RKO (cell line): ENCODE measurements at regions not wholly inside any gene's neighbourhood (a gene's known extent, or its start where the extent isn't known, plus 50 kb on each side); places are given as distances from the start of the nearest gene placed in this dataset.
"Not testable (repeated sequence)": the region's sequence is repeated elsewhere in the genome, so short reads cannot be mapped to it uniquely, and the experiment has no call there.

Source experiments
- DNase-seq: peaks from one replicate; pipeline ENCODE4 v3.0.0-alpha.2; 2016; ENCODE audit warnings: low spot score

DNA sequence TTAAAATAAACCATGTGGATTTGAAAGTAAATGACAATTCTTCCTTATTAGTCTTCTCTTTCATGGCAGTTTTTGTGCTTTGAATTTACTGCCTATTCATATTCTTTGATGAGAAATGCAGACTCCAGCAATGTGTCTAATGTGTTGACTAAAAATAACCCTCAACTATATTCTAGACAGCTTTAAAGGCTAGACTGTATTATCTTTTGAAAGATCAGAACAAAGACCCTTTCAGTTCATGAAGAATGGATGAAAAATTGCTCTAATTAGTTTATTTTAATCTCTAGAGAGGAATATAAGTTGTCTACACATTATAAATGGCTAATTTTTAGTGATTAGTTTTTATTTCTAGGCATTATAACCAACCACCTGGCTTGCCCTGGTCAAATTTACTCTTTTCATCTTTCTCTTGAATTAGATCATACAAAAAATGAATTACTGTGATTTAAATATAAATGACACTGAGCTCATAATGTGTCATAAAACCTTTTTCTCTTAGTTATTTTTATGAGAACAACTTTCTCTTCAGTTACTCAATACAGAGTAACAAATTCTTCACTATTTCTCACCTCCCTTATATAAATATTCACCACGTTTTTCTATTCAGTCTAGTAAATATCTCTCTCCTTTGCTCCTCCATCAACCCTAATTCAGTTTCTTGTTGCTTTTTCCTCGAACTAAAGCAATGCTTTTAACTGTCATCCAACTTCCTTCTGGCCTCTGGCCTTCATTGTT is 428.5 kb upstream of the TMPRSS15 start:
- DNase-seq: no peak

DNA sequence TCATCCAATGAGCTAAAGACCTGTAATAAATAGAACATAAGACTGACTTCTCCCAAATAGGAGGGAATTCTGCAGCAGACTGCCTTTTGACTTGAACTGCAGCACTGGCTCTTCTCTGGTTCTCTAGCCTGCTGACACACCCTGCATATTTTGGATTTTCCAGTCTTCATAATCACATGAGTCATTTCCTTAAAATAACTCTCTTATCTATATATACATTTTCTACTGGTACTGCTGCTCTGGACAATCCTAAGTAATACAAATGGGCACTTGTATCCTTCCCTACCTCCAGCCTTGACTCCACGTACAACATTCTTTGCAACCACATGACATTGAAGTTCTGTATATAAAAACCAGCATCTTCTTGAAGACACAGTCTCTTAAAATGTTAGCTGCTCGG is 429.4 kb upstream of the TMPRSS15 start:
- no peak for DNase-seq

DNA sequence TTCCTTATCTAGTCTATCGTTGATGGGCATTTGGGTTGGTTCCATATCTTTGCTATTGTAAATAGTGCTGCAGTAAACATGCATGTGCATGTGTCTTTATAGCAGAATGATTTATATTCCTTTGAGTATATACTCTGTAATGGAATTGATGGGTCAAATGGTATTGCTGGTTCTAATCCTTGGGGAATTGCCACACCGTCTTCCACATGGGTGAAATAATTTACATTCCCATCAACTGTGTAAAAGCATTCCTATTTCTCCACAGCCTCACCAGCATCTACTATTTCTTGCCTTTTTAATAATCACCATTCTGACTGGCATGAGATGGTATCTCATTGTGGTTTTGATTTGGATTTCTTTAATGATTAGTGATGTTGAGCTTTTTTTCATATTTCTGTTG is 430.5 kb upstream of the TMPRSS15 start:
- not testable (repeated sequence) for DNase-seq

DNA sequence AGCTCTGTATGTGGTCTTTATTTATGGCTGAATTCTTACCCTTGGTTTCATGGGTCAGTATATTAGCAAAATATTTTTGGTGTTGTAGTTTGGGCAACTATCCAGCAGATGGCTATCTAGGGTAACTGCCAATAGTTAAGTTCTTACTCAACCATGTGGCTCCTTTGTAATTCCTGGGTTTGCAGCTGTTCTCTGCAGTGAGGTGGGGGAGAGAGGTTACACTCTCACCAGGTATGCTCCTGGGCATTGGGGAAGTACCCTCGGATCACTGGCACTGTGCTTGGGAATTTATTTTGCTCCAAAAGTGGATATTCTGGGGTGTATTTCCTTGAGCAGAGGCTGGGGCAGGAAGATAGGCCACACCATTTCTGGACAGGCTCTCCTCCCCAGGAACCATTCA is 436.7 kb upstream of the TMPRSS15 start:
- peak; percentile 44 for DNase-seq

DNA sequence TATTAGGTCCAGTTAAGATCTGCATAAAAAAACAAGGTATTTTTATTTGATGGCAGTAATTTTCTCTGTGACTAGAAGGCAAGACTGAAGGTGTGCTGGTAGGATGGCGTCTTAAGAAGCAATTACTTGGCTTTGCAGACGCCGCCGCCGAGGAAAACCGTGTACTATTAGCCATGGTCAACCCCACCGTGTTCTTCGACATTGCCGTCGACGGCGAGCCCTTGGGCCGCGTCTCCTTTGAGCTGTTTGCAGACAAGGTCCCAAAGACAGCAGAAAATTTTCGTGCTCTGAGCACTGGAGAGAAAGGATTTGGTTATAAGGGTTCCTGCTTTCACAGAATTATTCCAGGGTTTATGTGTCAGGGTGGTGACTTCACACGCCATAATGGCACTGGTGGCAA is 454.0 kb upstream of the TMPRSS15 start:
- DNase-seq: not testable (repeated sequence)

DNA sequence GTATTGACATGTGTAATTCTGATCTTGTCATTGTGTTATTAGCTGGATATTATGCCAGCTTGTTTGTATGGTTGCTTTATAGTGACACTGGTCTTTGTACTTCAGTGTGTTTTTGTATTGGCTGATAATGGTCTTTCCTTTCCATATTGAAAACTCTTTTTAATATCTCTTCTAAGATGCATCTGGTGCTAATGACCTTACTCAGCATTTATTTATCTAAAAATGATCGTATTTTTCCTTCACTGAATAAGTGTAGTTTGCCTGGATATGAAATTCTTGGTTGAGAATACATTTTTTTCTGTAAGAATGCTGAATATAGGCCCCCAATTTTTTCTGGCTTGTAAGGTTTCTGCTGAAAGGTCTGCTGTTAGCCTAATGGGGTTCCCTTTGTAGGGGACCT is 465.5 kb upstream of the TMPRSS15 start:
- DNase-seq: no peak

DNA sequence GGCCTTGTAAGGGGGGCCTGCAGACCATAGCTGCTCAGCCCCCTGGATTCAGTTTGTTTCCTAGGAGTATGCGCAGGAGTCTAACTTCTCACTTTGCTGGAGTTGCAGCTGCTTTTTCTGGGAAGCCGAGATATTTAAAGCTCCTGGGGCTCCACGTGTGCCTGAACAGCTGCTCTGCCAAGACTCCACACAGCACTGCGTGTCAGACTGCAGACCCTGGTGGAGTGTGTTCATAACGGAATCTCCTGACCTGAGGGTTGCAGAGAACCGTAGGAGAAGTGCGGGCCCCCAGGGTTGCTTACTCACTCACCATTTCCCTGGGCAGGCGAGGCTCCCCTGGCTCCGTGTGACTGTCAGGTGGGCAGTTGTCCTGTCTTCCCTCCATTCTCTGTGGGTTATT is 474.3 kb upstream of the TMPRSS15 start:
- no peak for DNase-seq

DNA sequence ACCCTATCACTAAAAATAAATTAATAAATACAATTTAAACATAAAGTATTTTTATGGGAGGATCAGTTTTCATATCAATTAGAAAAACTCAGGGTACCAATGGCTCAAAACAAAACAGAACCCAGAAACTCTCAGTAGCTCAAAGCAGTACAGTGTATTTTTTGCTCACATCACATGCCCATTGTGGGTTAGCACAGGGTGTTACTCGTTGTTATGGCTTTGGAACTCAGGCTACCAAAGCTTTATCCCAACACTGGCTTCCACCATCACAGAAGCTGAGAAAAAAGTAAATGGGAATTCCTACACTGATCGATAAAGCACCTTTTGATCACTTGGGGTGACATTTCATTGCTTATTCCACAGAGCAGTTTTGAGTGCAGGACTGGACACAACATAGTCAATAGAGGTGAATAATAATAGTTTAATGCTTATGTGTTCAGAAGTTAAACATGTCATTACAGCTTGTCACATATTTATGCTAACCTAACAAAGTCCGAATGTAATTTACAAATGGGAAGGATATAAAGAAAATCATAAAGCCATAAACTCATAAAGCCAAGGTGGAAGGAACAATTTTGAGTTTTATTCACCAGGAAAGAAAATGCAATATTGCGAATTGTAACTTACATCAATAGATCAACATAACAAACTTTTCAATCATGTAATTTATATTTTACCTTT is 484.5 kb upstream of the TMPRSS15 start:
- DNase-seq: no peak

DNA sequence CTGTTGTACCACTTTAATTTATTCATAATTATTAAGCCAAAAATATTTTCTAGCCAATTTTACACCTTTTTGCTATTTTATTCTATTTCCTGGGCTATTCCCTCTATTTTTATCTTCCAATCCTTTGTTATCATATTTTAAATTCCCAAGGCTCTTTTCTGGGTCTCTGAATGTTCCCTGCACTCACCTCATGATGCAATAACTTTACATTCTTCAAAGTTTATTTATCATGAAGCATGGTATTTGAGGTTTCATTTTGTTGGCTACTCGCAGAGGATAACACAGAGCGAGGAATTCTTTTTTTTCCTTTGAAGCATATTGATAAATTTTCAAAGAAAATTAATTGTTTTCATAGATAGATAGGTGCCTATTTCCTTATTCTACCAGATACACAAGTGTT is 489.8 kb upstream of the TMPRSS15 start:
- no peak for DNase-seq

DNA sequence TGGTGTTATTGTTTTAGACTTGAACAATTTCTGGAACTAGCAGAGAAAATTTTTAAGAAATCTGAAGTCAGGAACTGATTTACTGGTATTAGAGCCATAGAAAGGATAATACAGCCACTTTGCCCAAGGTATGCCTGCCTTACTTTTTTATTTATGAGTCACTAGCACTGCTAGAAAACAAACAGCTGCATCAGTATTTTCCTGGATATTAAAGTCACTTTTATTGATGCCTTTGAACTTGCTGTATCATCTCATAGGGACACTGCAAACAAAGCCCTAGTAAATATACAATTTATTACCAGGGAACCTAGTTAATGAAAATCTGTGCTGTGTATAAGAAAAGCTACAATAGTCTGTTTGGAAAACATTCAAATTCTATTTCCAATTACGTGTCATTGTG is 490.8 kb upstream of the TMPRSS15 start:
- no peak for DNase-seq

DNA sequence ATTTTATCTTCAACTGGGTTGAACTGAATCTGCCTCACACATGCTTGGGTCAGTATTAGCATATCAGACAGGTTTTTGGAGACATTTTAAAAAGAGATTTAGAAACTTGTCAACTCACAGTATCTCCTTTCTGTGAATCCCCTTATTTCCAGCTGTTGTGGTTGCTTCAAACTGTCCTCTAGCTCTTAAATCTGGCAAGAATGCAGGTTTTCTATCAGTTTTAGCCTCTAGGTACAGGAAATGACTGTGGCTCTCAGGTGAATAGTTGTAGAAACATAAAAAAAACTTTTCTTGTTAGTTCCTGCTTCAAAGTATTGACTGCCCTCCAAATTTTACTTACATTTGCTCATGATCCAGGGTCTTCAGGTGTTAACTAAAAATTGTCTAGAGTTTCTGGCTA is 495.7 kb upstream of the TMPRSS15 start:
- DNase-seq: no peak

DNA sequence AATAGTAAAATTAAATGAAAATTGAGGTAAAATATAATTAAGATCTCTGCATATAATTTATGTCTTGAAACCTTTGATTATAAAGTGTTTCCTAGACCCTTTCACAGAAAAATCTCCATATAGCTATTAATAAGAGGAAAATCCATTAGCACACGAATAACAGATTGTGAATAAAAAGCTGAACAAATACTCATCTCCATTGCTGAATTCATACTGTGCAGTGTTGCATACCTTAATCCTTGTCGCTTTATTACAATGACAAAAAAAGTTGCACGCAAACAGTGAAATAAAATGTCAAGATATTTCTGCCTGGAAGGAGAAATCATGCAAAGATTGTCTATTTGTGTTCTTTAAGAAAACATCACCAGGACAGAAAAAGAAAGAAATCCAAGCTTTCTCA is 499.1 kb upstream of the TMPRSS15 start:
- DNase-seq: no peak

DNA sequence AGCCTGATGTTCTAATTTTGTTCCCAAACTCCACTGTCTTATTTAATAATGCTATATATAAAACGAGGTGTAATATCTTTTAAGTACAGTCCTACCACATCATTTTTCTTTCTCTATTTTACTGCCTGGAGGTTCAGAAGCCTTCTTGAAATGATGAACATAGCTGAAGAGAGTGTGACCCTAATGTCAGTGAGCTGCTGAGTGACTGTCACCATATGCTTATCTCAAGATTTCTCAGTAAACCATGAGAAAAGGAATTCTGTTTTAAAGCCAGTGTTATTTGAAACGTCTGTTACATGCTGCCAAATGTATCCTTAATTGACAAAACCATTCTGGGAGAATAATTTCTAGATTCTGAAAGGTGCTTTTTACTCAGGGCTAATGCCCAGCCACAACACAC is 503.5 kb upstream of the TMPRSS15 start:
- DNase-seq: no peak

DNA sequence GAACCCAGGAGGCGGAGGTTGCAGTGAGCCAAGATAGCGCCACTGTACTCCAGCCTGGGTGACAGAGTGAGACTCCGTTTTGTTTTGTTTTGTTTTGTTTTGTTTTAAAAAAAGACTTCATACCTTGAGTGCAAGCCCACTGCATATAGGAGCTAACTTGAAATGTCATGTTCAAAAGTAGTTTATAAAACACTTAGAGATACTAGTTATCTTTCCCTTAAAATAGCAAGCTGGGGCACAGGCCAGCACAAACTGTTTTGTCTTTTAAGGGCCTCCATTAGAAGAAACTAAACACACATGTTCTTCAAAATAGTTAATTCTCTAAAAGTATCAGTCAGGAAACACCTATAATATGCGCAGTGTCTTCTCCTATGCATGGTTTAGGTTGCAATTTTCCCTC is 505.1 kb upstream of the TMPRSS15 start:
- no peak for DNase-seq

DNA sequence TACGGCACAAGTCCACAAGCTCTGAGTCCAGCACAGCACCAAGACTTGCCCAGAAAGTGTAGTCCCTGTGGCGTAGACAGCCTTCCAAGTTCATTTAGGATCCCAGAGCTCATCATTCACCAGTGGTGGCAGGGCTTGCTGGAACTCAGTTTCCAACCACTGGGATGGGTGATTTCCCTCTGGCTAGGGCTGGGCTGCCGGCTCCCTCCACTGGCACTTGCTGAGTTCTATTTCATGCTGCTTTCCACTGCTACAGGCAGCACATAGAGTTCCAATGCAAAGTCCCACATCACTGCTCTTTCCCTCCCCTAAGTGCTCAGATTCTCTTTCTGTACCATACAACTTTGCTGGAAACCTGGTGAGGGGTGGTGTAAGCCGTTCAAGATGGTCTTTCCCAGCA is 510.3 kb upstream of the TMPRSS15 start:
- DNase-seq: no peak

DNA sequence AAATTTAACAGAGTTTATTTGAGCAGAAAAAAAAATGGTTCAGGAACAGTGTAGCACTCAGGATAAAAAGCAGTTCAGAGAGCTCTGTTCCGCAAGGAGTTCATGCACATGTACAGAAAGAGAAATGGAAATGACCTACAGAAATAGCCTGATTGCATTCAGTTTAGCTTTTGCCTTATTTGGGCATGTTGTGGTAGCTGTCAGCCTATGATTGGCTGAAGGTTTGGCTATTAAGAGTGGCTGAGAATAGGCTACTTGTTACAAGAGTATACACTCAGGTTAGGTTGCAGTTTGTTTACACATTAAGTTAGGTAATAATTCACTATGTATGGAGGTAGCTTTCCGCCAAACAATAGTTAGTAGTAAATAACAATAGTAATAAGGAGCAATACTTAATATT is 511.0 kb upstream of the TMPRSS15 start:
- no peak for DNase-seq

DNA sequence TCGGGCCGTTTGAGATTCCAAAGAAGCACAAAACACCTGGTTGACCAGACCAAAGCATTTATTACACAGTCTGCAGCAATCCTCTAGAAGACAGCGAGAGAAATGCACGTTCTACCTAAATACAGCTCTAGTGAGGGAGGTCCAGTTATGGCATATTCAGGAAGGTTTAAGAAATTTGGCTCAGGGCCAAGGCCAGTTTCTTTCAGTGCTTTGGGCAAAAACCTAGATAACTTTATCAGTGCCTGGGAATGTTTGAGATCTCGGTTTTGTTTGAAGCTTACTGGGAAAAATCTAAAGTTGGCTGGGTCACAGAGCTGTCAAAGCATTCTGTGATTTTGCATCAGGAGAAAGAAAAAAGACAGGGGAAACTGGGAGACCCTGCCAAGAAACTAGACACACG is 514.0 kb upstream of the TMPRSS15 start:
- no peak for DNase-seq

DNA sequence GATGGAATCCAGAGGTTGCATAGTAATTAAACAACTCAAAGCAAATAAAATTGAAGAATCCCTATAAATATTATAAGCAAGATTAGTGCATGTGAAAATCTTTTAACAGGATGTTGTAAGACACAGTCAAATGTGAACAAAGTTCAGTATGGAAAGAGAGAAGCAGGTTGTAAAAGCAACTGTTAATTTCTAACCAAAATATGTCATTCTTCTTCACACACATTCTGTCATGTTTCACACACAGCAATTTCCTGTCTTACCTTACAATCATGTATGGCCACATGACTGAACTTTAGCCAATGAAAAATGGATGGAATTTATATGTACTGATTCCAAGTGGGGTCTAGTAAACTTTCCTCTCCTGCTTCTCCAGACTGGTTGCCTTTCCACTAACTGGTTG is 527.7 kb upstream of the TMPRSS15 start:
- DNase-seq: no peak

DNA sequence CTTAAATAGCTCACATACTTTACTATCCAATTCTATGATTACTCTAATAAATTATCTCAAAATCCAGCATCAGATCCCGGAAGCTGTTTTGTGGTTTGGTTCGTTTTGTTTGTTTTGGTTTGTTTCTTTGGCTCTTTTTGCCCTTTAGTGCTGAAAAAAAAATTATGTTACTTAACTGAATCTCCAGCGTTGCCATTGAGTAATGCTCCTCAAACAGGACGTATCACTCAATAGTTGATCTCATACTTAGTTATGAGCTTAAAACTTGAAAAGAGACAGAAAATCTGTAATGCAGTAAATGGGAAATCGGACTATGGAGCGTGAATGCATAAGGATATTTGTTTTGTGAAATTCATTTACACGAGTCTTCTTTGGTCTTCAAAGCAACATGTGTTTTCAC is 533.8 kb upstream of the TMPRSS15 start:
- DNase-seq: no peak

DNA sequence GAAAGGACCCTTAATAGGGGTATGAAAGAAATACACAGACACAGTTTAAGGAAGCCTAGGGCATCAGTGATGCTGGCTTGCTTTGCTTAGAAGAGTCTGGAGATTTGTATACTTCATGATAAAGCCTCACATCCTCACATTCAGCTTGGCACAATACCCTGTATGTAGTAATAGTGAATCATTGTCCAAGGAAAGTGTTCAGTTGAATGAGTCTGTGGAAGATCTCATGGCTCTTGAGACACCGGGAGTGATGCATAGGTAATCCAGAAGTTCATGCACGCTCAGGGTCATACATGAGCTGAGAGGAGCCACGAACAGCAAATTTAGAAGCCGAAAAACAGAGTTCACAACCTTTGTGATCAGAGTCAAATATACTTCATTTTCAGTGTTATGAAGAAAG is 537.2 kb upstream of the TMPRSS15 start:
- peak; percentile 36 for DNase-seq

DNA sequence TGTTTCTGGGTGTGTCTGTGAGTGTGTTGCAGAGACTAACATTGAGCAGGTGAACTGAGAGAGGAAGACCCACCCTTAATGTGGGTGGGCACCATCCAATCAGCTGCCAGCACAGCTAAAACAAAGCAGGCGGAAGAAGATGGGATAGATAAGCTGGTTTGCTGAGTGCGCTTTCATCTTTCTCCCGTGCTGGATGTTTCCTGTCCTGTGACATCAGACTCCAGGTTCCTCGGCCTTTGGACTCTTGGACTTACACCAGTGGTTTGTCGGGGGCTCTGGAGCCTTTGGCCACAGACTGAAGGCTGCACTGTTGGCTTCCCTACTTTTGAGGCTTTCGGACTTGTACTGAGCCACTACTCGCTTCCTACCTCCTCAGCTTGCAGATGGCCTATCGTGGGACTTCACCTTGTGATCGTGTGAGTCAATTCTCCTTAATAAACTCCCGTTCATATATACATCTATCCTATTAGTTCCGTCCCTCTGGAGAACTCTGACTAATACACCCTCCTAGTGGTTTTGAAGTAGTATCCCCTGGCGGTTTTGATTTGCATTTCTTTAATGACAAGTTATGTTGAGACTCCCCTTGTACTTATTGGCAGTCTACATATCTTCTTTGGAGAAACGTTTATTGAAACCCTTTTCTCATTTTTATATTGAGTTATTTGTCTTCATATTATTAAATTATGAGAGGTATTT is 546.6 kb upstream of the TMPRSS15 start:
- no peak for DNase-seq

DNA sequence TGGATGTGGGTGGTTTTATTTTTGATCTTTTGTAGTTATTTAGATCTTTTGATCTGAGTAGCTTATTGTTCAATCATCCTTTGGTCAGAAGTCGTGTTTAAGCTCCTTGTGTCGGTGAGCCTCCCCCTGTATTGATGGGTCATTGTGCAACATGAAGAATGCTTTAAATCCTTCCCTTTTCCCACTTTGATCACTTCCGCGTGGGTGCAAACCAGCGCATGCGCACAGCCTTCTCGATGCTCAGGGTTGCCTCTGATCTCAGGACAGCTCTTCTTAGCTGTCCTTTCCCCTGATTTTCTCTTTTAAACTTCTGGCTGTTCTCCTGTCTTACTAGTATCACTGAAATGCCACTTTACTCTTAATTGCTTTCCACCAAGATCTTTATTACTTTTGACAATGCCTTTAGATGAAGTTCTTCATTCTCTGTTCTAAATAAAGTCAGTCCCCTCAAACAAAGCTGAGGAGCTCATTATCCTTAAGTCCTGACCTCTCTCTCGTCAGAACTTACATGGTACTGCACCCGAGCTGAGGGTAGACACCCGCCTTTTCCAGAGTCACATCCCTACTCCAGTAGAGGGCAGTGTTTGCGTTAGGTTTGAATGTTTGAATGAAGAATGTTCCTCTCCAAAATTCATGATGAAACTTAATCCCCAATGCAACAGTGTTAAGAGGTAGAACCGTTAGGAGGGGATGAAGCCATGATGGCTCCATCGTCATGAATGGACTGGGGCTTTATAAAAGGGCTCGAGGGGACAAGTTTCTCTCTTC is 547.9 kb upstream of the TMPRSS15 start:
- peak; percentile 45 for DNase-seq

DNA sequence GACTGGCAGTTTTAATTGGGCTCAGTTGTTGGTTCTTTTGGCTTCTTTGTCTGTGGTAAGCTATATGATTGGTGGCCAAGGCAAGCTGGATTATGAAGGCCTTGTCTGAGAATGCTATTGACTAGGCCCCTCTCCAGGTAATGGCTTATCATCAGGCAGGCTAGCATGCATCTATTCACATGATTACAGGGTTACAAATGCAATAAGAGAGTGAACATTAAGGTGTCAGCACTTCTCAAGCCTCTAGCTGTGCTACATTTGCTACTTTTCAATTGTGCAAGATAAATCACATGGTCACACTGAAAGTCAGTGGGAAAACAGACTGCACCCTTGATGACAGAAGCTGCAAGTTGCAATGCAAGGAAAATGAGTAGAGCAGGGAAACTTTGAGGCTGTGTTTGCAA is 550.9 kb upstream of the TMPRSS15 start:
- no peak for DNase-seq
